AG10803 (cell line): ENCODE measurements at regions not wholly inside any gene's neighbourhood (a gene's known extent, or its start where the extent isn't known, plus 50 kb on each side); places are given as distances from the start of the nearest gene placed in this dataset.

Experiments
- DNase-seq: peaks from one replicate; pipeline ENCODE4 v3.0.0; 2010; ENCODE audit warnings: low read depth
- H3K4me3 ChIP-seq: 2 replicates; pipeline ENCODE4 v1.5.1; 2011; ENCODE audit warnings: mild to moderate bottlenecking, low read length, control low read depth
- CTCF ChIP-seq: conservative IDR thresholded peaks from 2 replicates; pipeline ENCODE4 v1.5.1; 2011; ENCODE audit warnings: mild to moderate bottlenecking, low read length, control low read depth, inconsistent platforms

- TF ChIP-seq CTCF, result no peak
- DNase-seq, result no peak
- no peak overlapping the region for H3K4me3 ChIP-seq
Measured at GRCh38 chr1:201672685-201673084, 133.8 kb downstream of the NAV1 start.

GRCh38 chr1:201673093-201673492 lies 134.2 kb downstream of the NAV1 start:
- no peak for TF ChIP-seq CTCF
- H3K4me3 ChIP-seq, result no peak overlapping the region
- DNase-seq, result no peak

- no peak for TF ChIP-seq CTCF
- H3K4me3 ChIP-seq, result no peak overlapping the region
- no peak for DNase-seq
Measured at GRCh38 chr1:201673915-201674314, 135.0 kb downstream of the NAV1 start.

GRCh38 chr1:201675143-201675542 lies 136.2 kb downstream of the NAV1 start:
- TF ChIP-seq CTCF, result no peak
- H3K4me3 ChIP-seq, result no peak overlapping the region
- DNase-seq, result peak; percentile 24

GRCh38 chr1:201676197-201676596 lies 137.3 kb downstream of the NAV1 start:
- DNase-seq, result peak; percentile 34
- no peak overlapping the region for H3K4me3 ChIP-seq
- TF ChIP-seq CTCF, result no peak

- TF ChIP-seq CTCF, result no peak
- DNase-seq, result no peak
- H3K4me3 ChIP-seq, result no peak overlapping the region
Measured at GRCh38 chr1:201676641-201677040, 137.7 kb downstream of the NAV1 start.

- no peak for DNase-seq
- no peak for TF ChIP-seq CTCF
- no peak overlapping the region for H3K4me3 ChIP-seq
Measured at GRCh38 chr1:201678264-201679101, 139.6 kb downstream of the NAV1 start.
